Calu3 (cell line): ENCODE measurements at regions not wholly inside any gene's neighbourhood (a gene's known extent, or its start where the extent isn't known, plus 50 kb on each side); places are given as distances from the start of the nearest gene placed in this dataset.

Experiments
- BruUV-seq: library from RNA; stranded (reverse); fragments of 400-500 nt; replicated peaks from 2 replicates; lab custom pipeline; 2021; lab: Mats Ljungman, UMichigan
- CTCF ChIA-PET: fragments of 300-600 bp; sonication (Branson Sonifier 250); formaldehyde crosslinking; loops from one replicate; lab custom pipeline; 2022; ENCODE audit warnings: antibody characterized with exemption; lab: Charles Lee
- DNase-seq: peaks from one replicate; pipeline ENCODE4 v3.0.0; 2022
- H3K27ac Mint-ChIP-seq: one replicate; pipeline ENCODE4 v1.8.0; 2022; ENCODE audit warnings: mixed read lengths; ENCODE audit not compliant: unreplicated experiment
- H3K27me3 Mint-ChIP-seq: one replicate; pipeline ENCODE4 v1.8.0; 2022; ENCODE audit warnings: mixed read lengths; ENCODE audit not compliant: unreplicated experiment
- H3K36me3 Mint-ChIP-seq: one replicate; pipeline ENCODE4 v1.8.0; 2022; ENCODE audit warnings: mild to moderate bottlenecking, moderate library complexity, mixed read lengths; ENCODE audit not compliant: insufficient read depth, unreplicated experiment
- H3K4me1 Mint-ChIP-seq: one replicate; pipeline ENCODE4 v1.8.0; 2022; ENCODE audit warnings: mild to moderate bottlenecking, low read depth, mixed read lengths; ENCODE audit not compliant: unreplicated experiment
- H3K4me3 Mint-ChIP-seq: one replicate; pipeline ENCODE4 v1.8.0; 2022; ENCODE audit warnings: mild to moderate bottlenecking, low read depth, moderate library complexity, mixed read lengths; ENCODE audit not compliant: unreplicated experiment
- H3K9me3 Mint-ChIP-seq: one replicate; pipeline ENCODE4 v1.8.0; 2022; ENCODE audit warnings: low read depth, mixed read lengths; ENCODE audit not compliant: unreplicated experiment
- intact Hi-C: fragments of 100-400 bp; cut with micrococcal nuclease; formaldehyde crosslinking; loops from one replicate; pipeline ENCODE4 v1.10.0; 2022; ENCODE audit not compliant: unreplicated experiment
- TF ChIP-seq, protein P1 (sequence below): fragments of 200-600 bp; IDR thresholded peaks from one replicate; pipeline ENCODE4 v1.8.0; 2022; ENCODE audit warnings: antibody characterized with exemption; ENCODE audit not compliant: unreplicated experiment

DNA sequence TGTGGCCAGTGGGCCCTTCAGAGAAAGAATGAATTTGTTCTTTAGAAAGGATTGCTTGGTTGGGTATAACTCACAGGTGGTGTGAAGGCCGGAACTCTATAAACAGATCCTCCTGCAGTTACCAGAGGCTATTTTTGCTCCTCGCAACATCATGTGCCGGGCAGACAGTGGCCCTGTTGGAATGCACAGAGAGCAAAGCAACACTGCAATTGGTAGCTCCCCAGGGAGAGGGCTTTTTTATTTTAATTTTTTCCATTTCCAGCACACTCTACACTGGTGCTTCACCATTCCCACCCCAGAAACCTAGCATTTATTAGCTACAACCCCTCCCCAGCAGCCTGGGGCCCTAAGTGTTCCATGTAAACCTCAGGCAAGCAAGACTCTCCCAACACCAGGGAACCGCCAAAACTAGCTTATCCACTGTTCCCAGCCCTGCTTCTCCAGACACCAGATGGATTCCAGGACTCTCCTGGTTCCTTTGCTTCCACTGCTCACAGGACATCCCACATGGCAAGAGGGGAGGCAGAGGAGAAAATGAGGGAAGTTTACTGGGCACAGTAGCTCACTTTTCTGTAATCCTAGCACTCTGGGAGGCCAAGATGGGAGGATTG, 75.1 kb upstream of the TMEM164 start:
- Mint-ChIP-seq H3K4me3 (no peak overlapping the region), H3K36me3 (no peaks in the 10 kb centered on the region), H3K4me1 (no peaks in the 10 kb centered on the region), H3K27me3 (peaks cover 11% of the 10 kb centered on the region), H3K9me3 (no peaks in the 10 kb centered on the region), H3K27ac (no peak overlapping the region)
- no TSS peak for BruUV-seq
- CTCF ChIA-PET = interaction anchor here (0.6 kb wide), 1 partner anchor 110 kb away, joined by 6 read pairs; no protein-coding TSS in a partner anchor
- intact Hi-C loops = no loop called here
- TF ChIP-seq, protein P1, sequence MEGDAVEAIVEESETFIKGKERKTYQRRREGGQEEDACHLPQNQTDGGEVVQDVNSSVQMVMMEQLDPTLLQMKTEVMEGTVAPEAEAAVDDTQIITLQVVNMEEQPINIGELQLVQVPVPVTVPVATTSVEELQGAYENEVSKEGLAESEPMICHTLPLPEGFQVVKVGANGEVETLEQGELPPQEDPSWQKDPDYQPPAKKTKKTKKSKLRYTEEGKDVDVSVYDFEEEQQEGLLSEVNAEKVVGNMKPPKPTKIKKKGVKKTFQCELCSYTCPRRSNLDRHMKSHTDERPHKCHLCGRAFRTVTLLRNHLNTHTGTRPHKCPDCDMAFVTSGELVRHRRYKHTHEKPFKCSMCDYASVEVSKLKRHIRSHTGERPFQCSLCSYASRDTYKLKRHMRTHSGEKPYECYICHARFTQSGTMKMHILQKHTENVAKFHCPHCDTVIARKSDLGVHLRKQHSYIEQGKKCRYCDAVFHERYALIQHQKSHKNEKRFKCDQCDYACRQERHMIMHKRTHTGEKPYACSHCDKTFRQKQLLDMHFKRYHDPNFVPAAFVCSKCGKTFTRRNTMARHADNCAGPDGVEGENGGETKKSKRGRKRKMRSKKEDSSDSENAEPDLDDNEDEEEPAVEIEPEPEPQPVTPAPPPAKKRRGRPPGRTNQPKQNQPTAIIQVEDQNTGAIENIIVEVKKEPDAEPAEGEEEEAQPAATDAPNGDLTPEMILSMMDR = no peak
- DNase-seq = no peak

DNA sequence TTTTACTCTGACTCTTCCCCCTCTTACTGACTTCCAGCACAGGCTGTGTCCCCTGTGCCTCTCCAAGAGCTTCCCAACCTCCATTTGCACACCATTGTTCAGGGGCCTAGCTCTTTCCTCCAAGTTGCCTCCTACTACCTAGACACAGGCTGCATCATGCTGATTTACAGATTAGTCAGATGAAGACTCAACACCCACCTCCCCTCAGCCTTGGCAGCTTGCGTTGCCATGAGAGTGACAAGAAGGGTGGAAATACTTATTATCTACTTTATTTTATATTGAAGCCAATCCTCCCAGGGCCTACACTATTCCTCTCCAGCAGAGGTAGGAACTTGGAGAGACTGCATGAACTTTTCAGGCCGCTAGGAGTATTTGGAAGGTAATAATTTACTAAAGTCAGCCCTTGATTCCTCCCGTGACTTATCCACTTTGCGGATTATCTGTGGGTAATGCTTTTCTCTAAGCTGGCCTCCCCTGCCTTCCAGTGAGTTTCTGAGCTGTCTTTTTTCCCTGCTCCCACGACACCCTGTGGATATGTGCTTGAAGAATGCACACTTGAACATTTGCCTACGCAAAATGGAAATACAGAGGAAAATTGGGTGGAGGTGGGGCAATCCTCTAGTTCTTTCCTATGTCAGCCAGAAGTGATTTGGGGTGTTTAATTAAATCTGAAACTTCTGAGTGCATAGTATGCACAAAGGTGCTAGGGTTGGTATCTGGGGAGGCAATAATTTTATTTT, 74.1 kb upstream of the TMEM164 start:
- peaks cover 16% of the 10 kb centered on the region for H3K27me3 Mint-ChIP-seq
- TF ChIP-seq, protein P1 = no peak
- no peak for DNase-seq
- intact Hi-C loops = no loop called here
- BruUV-seq = no TSS peak
- H3K36me3 Mint-ChIP-seq = no peaks in the 10 kb centered on the region
- no peaks in the 10 kb centered on the region for H3K9me3 Mint-ChIP-seq
- no peak overlapping the region for H3K27ac Mint-ChIP-seq
- CTCF ChIA-PET = no interaction called here
- H3K4me1 Mint-ChIP-seq = no peaks in the 10 kb centered on the region
- H3K4me3 Mint-ChIP-seq = no peak overlapping the region

DNA sequence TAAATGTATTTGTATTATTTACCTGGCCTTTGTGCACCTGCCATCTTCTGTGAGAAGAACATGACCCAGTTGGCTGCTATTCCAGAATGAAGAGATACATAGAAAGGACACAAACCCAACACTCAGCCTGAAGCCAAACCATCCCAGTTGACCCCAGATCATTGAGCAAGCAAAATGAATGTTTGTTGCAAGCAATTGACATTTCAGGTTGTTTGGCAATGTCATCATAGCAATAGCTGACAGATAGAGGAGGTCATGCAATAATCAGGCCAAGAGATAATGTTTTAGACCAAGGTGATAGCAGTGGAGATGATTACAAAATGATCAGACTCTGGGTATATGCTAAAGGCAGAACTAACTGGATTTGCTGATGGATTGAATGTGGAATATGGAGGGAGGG, 71.2 kb upstream of the TMEM164 start:
- Mint-ChIP-seq H3K27ac (no peak overlapping the region), H3K4me1 (no peaks in the 10 kb centered on the region), H3K27me3 (peaks cover 31% of the 10 kb centered on the region), H3K36me3 (no peaks in the 10 kb centered on the region), H3K4me3 (no peak overlapping the region), H3K9me3 (no peaks in the 10 kb centered on the region)
- CTCF ChIA-PET = no interaction called here
- no TSS peak for BruUV-seq
- TF ChIP-seq, protein P1 = no peak
- intact Hi-C loops = no loop called here
- DNase-seq = no peak

DNA sequence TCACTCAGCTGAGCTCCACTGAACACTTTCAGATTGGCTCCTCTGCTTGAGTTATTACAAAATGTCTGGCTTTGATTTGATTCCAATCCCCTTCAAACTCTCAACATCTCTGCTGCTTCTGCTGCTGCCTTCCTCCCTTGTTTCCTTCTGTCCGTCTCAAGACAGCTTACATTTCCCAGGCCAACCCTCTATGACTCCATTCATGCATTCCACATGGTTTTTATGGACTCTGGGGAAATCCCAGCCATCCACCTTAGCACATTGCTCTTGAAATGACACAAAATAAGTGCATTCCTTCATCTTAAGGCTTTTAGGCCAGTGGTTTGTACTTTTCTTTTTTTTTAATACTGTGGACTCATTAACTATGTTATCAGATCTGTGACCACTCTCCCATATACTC, 68.5 kb upstream of the TMEM164 start:
- H3K4me1 Mint-ChIP-seq = no peaks in the 10 kb centered on the region
- H3K4me3 Mint-ChIP-seq = no peak overlapping the region
- H3K36me3 Mint-ChIP-seq = no peaks in the 10 kb centered on the region
- CTCF ChIA-PET = no interaction called here
- H3K27me3 Mint-ChIP-seq = peaks cover 28% of the 10 kb centered on the region
- DNase-seq = no peak
- no peaks in the 10 kb centered on the region for H3K9me3 Mint-ChIP-seq
- no TSS peak for BruUV-seq
- intact Hi-C loops = no loop called here
- TF ChIP-seq, protein P1 = no peak
- H3K27ac Mint-ChIP-seq = no peak overlapping the region
